T-helper 9 cell (primary cell): ENCODE measurements at regions not wholly inside any gene's neighbourhood (a gene's known extent, or its start where the extent isn't known, plus 50 kb on each side); places are given as distances from the start of the nearest gene placed in this dataset.

ENCODE experiments used
- DNase-seq: peaks from one replicate; pipeline ENCODE4 v3.0.0-alpha.2; 2020

DNA sequence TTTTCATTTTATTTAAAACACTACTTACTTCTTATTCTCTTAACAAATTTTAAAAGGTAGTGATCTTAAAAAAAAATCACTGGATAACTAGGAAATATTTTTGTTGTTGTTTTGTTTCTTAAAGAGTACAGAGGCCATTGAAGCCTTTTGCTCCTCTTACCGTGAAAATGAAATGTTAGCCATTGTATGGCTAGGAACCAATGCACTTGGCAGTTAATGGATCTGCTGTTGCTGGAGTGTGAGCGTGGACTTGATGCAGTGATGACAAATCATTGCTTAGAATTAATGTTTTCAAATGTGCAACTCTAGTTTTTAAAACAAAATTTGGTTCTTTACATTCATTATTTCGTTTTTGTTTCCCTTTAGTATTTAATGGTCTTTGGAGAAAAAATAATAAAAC, 162.3 kb downstream of the HAUS1 start:
- DNase-seq = no peak

GRCh38 chr18:46268671-46269070, 164.5 kb downstream of the HAUS1 start:
- DNase-seq = no peak

DNA sequence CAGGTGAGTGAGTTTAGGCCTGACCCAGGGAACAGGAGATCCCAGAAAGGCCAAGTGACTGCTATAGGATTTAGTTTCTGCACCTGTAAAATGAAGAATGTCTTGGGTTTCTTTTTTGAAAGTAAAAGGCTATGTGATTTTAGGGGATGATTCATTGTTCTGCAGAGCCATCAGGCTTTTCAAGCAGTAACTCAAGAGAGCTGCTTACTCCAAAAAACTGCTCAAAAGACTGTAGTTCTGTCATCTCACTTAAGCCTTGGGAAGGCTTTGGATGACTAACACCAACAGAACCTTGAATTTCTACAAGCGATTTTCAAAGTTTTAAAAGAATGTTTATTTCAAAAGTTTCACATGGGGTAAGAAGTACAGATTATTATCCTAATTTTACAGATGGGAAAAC, 165.1 kb downstream of the HAUS1 start:
- DNase-seq = no peak

DNA sequence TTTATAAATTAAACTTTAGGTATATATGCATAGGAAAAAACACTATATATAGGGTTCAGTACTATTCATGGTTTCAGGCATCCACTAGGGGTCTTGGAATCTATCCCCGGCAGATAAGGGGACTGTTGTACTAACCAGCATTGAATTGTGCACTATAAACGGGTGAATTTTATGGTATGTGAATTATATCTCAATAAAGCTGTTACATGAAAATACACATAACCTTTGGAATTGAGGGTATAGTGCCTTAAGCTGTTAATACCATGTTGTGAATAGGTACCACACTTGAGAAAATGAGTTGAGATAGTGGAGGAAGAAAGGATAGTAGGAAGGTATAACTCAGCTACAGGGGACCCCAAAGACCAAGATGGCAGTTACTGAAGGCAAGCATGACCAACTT, 167.3 kb downstream of the HAUS1 start:
- DNase-seq = no peak

- DNase-seq = no peak
Observed at GRCh38 chr18:46273861-46274260, 169.7 kb downstream of the HAUS1 start.

DNA sequence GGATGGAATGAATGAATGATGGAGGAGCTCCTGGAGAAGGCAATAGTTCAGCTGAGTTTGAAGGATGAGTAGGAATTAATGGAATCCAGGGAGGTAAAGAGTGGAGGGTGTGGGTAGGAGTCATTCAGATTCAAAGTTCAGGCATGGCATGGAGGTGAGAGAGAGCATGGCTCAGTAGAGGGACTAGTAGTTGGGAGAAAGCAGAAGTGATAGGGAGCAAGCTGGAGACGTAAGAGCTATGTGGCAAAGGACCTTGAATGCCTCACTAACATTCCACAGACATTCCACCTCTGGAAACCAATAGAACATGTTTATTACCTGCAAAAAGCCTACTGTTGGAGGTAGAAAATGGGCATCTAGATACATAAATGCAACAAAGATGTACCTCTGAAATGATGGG, 170.1 kb downstream of the HAUS1 start:
- no peak for DNase-seq

GRCh38 chr18:46275370-46275769, 171.2 kb downstream of the HAUS1 start:
- DNase-seq = no peak

GRCh38 chr18:46276748-46277147, 172.6 kb downstream of the HAUS1 start:
- no peak for DNase-seq

- no peak for DNase-seq
Observed at GRCh38 chr18:46278481-46279465, 174.6 kb downstream of the HAUS1 start.

DNA sequence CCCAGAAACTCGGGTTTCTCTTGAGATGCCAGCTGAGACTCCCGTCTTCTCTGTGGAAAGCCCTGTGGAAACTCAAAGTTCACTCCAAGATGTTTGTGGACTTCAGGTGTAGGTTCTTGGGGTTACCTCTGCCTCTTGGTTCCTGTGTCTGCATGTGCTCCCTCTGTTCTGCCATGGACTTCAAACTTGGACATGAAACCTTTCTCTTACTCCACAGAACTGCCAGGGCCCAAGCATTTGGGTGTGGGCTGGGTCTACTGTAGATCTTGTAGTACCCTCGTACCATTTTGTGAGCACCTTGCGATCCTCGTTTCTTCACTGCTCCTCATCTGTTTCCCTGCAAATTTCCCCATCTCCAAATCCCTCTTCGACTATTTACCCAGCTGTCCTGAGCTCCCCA, 175.5 kb downstream of the HAUS1 start:
- no peak for DNase-seq

DNA sequence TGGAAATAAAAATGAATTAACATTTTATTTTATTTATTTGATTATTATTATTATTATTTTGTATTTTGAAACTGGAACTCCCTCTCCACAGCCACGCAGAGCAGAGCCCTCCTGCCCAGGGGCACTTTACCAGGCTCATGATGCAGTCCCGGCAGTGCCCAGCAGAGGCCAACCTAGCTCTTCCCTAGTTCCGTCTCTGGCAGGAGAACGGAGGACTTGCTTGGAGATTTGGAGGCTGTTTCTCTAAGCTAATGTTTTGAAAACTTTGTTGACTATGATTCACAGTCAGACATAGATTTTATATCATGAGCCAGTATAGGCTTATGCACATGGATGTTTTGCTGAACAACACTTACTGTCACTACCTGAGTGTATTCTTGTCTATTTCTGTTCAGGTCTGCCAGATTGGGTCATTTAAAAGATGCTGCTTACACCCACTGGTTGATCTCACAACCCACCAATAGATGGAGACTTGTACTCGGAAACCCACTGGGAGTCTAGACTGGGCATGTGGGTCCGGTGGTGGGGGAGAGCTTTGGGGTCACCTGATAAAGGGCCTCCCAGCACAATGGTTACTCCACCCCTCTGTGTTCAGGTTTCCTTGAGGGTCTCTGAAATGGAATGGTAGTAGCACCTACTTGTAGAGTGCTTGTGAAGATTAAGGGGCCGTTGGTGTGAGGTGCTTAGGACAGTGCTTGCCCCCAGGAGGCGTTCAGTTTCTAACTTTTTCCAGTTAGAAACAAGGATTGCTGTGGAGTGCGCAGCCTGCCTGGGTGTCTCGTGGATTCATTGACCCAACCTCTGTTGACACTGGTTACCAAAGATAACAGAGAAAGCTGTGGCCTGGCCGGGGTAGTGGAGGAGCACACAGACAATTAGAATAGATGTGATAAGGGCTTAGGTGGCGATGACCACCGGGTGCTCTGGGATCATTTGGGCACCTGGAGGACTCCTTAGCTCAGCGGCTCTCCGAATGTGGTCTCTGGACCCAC, 177.3 kb downstream of the HAUS1 start:
- peak; percentile 38 for DNase-seq

DNA sequence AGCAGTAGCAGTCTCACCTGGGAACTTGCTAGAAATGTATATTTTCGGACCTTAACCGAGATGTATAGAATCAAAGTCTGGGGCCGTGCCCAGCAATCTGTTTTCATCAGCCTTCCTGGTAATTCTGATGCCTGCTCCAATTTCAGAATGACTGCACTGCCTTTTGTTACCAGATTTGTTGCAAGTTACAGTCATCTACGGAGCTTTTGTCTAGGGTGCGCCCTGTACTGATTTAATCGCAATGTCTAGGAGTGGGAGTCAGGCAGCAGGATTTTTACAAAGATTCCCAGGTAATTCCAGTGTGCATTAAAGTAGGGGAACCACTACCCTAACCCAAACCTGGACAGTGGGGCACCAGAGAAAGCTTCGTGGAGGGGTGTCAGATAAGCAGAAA, 178.0 kb downstream of the HAUS1 start:
- DNase-seq = no peak

GRCh38 chr18:46282646-46283045, 178.5 kb downstream of the HAUS1 start:
- DNase-seq = no peak

GRCh38 chr18:46283268-46283667, 179.1 kb downstream of the HAUS1 start:
- no peak for DNase-seq

GRCh38 chr18:46283895-46284295, 179.7 kb downstream of the HAUS1 start:
- no peak for DNase-seq

DNA sequence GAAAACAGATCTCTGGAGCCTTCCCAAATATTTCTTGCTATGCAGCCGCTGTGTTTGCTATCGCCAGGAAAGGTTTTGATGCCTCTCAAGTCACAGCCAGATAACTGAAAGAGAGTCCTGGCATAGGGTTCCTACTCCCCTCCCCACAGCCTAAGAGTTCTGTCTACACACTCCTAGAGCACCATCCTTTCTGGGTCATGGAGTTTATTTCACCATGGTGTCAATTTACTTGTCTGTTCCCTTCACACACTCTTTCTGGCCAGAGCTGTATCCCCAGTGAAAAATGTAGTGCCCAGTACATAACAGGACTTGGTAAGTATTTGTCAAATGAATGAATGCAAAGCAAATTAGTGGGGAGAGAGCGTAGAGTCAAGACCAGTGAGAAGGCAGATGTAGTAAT, 185.3 kb downstream of the HAUS1 start:
- no peak for DNase-seq

DNA sequence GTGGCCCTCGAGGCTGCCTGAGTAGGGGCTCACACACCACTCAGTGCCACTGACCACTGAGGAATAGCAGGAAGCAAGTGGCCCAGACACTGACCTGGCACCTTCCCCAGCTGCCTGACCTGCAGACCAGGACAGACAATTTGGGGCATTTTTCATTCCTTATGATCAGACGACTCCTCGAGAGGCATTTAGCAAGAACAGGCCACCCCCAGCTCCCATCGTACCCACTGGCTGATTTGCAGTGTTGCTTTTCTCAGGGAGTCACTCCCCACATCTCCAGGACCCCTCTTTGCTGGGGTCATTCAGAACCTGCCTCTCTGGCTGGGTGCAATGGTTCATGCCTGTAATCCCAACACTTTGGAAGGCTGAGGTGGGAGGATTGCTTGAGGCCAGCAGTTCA, 185.7 kb downstream of the HAUS1 start:
- no peak for DNase-seq

DNA sequence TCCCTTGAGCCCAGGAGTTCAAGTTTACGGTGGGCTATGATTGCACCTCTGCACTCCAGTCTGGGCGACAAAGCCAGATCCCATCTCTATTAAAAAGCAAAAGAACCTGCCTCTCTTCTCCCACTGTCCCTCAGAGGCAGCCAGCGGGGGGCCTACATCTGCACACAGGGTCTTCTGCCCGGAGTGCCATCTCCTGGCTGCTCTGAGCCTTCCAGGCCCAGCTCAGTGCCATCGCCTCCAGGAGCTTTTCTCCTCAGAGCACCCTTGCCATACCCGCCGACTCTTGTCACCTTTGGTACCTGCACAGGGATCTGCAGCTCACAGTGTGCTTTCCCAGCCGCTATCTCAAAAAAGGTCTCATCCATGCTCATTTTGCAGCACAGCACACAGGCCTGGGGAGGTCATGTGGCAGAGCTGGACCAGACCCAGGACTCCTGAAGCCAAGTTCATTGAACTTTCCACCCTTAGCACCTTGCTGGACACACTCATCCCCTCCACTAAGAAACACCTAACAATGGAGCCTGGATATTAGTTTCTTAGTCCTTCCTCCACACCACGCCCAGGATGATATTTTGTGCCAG, 186.3 kb downstream of the HAUS1 start:
- no peak for DNase-seq

GRCh38 chr18:46291149-46291548, 187.0 kb downstream of the HAUS1 start:
- no peak for DNase-seq

DNA sequence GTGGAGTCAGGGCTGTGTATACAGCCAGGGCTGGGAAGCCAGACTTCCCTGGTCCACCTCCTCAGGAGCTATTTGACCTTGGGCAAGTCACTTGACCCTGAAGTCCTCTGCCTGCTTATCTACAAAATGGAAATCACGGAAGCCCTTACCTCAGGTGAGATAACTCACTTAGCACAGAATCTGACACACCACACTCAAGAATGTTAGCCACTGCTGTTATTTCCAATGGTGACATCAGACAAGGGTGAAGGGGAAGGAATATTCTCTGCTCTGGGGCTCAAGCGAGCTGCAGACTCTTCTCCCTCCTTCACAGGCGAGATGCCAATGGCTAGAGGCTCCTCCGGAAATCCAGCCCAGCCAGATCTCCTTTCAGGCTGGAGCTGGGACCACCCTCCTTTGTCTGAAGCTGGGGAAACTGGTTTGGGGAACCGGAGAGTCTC, 189.6 kb downstream of the HAUS1 start:
- no peak for DNase-seq

DNA sequence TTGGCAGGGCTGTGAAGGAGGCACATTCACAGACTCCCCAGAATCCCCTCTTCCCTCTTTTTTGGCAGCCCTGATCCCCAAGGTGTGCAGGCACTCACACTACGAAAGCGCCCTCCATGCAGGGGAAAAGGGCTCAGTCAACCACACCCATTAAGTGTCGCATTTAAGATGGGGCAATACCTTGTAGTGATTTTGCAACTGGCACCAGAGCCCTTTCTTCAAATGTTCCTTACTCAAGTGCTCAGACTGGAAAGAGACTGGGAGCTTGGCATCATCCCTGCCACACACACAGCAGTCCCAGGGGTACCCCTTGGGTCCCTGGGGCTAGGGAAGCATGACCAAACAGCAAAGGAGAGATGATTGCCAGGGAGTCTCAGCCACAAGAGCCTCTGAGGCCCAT, 190.1 kb downstream of the HAUS1 start:
- DNase-seq = no peak

DNA sequence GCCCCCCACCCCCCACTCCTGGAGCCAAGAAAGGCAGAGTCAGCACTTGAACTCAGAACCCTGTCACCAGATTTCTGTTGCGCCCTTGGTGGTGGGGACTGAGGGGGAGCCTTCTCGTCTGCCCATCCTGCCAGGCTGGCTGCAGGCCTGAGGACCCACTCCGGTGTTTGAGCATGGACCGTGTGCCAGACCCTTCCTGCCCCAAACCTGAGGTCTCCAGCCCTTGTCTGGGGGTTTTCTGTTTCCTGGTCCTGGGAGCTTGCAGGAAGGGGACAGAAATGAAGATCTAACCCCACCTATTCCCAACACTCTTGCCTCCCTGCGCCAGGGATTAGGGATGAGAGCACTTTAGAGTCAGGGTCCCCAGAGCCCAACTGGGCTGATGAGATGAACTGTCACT, 190.6 kb downstream of the HAUS1 start:
- no peak for DNase-seq

GRCh38 chr18:46295416-46295815, 191.2 kb downstream of the HAUS1 start:
- no peak for DNase-seq
